HG03196 (cell line): ENCODE measurements at regions not wholly inside any gene's neighbourhood (a gene's known extent, or its start where the extent isn't known, plus 50 kb on each side); places are given as distances from the start of the nearest gene placed in this dataset.

ENCODE experiments used
- ATAC-seq: cut with Tn5 transposase; IDR thresholded peaks from one replicate; pipeline ENCODE4 v1.9.1; 2021; ENCODE audit not compliant: unreplicated experiment

- ATAC-seq, result no peak
Observed at GRCh38 chr20:11608736-11609135, 309.0 kb upstream of the BTBD3 start.

DNA sequence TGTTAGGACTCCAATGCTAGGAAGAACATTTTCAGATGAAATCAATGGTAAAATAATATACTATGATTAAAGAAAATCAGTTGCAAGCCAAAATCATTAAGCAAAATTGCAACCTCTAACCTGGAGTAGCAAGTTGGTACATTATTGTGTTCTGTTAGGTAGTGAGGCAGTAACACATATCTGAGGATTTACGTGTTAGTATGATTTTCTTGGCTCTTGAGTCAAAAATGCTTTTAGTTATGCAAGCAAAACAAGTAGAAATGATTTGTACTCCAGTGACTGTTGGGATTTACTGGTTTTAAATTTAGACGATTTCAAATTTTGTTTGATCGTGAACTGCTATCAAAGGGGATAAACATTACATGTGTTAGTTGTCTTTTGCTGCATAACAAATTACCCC, 293.0 kb upstream of the BTBD3 start:
- no peak for ATAC-seq

GRCh38 chr20:11626551-11626950, 291.1 kb upstream of the BTBD3 start:
- ATAC-seq, result no peak

- ATAC-seq, result no peak
Observed at GRCh38 chr20:11642866-11643265, 274.8 kb upstream of the BTBD3 start.

DNA sequence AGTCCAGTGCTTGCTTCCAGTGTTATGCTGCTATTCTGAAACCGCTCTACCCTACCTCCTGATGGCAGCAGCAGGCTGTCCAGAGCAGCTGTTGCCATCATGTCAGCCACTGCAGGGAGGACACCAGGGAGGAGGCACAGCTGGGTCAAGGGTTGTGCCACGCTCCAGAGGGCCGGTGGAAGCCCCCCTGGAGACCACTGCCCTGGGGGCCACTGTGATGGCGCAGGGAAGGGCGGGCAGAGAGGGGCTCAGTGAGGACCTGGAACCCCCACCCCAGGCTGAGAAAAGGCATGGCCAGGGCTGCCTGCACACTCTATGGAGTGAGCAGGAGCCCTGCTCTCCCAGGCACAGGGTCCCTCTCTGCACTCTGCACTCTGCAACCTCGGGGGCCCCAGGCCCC, 271.3 kb upstream of the BTBD3 start:
- no peak for ATAC-seq

- ATAC-seq, result no peak
Observed at GRCh38 chr20:11650566-11650965, 267.1 kb upstream of the BTBD3 start.

GRCh38 chr20:11651138-11651537, 266.6 kb upstream of the BTBD3 start:
- ATAC-seq, result no peak

DNA sequence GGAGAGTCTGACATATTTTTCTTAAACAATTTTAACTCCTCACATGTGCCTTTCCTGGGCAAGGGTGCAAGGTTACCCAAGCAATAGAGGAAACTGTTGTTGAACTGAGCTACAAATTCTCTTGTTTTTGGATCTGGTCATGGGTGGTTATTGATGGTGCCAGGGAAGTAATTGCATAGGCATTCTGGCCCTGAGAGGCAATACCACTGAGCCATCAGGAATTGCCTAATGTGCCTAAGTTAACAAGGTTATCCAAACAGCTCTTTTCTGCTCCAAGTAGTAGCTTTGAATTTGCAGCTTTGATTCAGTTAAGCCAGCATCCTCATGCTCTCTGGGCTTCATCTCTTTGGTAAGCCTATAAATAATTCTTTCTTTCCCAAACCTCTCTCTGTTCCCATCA, 266.0 kb upstream of the BTBD3 start:
- ATAC-seq, result no peak

DNA sequence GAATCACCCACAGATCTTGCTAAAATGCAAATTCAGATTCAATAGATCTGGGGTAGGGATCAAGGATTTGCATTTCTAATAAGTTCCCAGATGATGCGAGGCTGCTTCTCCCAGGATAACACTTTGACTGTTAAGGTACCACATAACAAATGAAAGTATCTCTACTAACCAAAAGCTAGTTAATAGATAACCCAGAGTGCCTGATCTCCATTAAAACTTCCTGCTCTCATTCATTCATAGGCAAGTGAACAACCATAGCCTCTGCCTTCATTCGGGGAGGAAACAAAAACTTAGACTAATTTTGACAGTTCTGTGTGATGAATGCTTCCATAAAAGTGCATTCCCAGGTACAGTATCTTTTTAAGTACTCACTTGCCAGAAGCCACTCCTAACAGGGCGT, 265.6 kb upstream of the BTBD3 start:
- no peak for ATAC-seq

- no peak for ATAC-seq
Observed at GRCh38 chr20:11654766-11655165, 262.9 kb upstream of the BTBD3 start.

DNA sequence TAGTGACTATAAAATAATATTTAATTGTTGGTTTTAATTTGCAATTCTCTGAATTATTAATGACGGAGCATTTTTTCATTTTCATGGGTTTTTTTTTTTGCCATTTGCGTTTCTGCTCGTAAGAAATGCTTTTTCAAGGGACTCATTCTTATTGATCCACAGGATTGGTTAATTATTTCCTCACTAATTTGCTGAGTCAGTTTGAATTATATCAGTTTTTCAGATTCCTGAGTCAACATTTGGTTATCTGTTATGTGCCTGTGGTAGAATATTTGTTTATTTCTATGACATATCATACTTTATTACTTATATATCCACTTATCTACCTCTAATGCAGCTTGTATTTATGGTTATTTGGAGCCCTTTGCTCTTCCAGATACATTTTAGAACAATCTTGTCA, 257.0 kb upstream of the BTBD3 start:
- no peak for ATAC-seq

DNA sequence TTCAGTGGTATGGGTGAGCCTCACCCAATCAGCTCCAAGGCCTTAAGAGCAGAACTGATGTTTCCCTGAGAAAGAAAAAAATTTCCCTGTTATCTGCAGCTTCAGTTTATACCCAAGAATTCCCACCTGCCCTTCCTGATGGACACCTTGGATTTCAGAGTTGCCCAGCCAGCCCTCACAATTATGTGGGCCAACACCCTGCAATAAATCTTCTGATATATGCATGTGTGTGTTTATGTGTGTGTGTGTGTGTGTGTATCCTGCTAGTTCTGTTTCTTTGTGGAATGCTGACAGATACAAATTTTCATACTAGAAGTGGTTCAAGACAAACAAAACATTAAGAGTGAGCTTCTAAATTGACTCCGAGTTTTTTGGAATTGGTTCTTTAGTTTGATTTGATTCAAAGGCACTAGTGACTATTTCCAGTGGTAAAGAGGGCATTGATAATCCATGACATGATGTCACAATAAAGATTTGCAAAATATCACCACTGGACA, 246.6 kb upstream of the BTBD3 start:
- no peak for ATAC-seq

DNA sequence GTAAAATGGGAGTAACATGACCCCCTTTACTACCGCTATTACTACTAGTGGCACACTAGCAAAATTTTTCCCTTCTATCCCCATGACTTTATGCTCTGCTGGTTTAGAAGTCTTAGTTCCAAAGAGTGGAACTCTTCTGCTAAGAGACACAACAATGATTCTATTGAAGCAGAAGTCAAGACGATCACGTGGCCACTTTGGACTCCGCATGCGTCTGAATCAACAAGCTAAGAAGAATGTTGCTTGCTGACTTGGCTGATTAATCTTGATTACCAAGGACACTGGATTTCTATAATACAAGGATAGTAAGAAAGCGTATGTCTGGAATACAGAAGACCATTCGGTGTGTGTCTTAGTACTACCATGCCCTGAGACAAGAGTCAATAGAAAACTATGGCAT, 244.7 kb upstream of the BTBD3 start:
- ATAC-seq, result no peak

GRCh38 chr20:11675920-11676629, 241.6 kb upstream of the BTBD3 start:
- ATAC-seq, result no peak

DNA sequence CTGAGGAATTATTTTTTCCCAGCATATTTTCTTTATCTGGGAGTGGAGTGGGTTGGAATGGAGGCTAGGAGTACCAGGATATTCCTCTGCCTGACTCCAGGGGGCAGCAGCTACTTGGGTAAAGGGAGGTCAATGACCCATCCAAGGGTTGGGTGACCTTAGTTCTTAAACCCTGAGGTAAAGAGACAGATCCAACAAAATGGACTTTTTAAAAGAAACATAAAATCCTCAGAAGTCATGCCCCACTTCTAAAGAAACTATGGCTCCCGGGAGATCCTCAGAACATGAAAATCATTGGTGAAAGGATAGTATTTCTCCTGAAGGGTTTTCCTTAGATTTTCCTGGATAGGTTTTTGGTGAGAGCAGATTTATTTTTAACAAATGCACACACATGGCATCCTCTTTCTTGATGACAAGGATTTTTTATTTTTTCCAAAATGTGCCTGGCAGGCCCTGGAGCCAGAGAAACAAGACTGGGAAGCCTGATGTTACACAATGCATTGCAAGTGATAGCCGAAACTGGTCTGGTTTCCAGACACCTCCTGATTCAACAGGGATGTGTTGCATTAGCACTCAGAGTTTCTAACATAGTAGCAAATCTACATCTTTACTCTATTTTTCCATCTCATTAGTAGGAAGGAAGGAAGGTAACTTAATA, 240.9 kb upstream of the BTBD3 start:
- ATAC-seq, result no peak

GRCh38 chr20:11677428-11677827, 240.3 kb upstream of the BTBD3 start:
- no peak for ATAC-seq

DNA sequence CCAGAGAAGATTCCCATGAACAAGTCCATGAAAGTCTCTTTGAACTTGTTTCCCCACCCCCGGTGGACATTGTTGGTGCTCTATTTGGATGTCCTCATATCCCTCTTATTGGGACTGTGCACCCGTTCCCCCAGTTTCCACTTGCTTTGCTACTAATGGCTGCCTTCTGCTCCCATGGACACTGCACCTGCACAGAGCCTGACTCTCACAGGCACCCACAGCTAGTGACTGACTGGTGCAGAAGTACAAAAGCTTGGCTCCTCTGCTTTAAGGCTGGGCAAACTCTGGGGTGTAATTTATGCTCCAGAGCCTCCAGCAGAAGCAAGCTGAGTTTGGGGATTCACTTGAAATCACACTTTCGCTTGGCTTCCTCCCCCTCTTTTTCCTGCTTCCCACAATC, 239.9 kb upstream of the BTBD3 start:
- ATAC-seq, result no peak

DNA sequence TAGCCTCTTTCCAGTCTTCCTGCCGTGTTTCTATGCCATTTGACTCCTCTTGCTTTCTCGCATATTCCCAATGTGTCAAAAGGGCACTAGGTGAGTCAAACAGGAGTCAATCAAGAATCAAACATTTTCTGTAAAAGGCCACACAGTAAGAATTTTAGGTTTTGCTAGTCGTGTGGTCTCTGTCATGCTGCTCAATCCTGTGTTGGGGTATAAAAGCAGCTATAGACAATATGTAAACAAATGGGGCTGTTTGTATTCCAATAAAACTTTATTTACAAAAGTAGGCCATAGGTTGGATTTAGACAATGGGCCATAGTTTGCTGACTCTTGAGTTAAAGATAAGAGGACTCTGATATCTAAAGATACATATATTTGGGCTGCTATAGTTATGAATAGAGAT, 235.4 kb upstream of the BTBD3 start:
- ATAC-seq, result no peak

DNA sequence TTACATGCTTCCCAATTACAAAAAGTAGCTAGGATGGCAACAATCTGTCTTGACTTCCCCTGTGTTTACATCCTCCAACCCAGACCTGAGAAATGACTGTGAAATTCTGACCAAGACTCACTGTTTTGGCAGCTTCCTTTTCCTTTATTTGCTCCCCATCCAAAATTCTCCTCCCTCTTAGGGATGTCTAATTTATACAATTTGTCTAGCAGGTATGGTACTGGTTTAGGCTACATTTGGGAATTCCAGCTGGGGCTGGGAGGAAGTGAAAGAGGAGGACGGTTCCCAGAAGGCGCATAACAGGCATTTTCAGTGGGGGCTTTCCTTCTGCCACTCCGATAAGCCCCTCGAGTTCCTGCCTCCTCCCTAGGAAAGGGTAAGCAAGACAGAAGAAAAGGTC, 231.5 kb upstream of the BTBD3 start:
- no peak for ATAC-seq

GRCh38 chr20:11686820-11687543, 230.7 kb upstream of the BTBD3 start:
- ATAC-seq, result no peak

- ATAC-seq, result no peak
Observed at GRCh38 chr20:11687546-11688292, 230.0 kb upstream of the BTBD3 start.
